ENCODE measurements at regions not wholly inside any gene's neighbourhood (a gene's known extent, or its start where the extent isn't known, plus 50 kb on each side); places are given as distances from the start of the nearest gene placed in this dataset.

DNA sequence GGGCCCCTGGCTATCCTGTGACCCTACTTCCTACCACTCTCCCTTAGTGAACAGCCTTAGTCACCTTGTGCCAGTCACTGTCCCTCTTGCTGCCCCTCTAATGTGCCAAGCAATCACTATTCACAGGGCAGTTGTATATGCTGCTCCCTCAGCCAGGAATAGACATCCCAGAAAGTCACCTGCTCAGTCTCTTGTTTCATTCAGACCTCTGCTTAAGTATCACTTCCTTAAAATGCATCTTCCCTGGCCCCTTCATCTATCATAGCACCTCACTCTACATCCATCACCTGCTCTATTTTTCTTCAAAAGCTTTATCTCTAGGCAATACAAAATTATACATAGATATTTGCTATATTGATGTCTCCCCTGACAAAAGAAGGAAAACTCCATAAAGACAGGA is 328.4 kb upstream of the NFE2L3 start:
- intact Hi-C loops (cut with DNase I), result no loop called here
- DNase-seq, result no peak

DNA sequence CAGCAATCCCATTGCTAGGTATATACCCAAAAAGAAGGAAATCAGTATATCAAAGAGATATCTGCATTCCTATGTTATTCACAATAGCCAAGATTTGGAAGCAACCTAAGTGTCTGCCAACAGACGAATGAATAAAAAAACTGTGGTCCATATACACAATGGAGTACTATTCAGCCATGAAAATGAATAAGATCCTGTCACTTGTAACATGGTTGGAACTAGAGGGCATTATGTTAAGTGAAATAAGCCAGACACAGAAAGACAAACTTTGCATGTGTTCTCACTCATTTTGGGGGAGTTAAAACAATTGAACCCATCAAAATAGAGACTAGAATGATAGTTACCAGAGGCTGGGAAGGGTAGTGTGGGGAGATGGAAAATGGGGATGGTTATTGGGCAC is 323.5 kb upstream of the NFE2L3 start:
- no peak for DNase-seq

DNA sequence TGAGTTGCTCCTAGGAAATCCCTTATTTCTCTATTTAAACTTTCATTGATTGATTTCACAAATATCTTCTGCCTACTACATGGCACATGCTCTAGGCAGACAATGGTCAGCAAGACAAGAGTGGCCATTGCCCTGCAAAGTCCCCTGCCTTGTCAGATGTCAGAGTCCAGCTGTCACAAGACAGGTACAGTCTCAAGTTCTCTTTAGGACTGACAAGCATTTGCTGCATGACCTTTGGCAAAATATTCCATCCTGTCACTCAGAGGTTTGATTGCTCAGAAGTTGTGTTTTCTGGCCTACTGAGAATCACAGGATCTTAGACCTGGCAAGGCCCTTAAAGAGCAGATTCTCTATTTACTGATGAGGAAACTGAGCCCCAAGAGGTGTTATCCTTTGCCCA is 322.3 kb upstream of the NFE2L3 start:
- intact Hi-C loops (cut with DNase I), result no loop called here
- no peak for DNase-seq

More for the DNA sequence above, 323.5 kb upstream of the NFE2L3 start:
- intact Hi-C loops (cut with DNase I), result no loop called here

DNA sequence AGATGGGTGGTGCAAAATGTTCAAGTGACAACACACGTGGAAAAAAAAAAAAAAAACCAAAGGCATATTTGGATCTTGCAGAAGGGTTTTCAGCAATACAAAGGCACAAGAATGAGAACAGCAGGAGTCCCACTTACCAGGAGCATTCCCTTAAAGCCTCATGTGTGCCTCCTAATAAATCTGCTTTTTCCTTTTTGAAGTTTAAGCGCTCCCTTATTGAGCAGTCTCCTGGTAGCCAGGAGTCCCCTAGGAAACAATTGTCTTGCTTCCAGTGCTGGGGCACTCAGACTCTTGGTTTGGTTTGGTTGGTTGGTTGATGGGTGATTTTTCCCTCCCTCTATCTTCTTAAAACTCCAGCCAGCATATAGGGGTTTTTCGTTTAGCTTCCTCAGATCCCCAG is 321.8 kb upstream of the NFE2L3 start:
- no peak for DNase-seq

DNA sequence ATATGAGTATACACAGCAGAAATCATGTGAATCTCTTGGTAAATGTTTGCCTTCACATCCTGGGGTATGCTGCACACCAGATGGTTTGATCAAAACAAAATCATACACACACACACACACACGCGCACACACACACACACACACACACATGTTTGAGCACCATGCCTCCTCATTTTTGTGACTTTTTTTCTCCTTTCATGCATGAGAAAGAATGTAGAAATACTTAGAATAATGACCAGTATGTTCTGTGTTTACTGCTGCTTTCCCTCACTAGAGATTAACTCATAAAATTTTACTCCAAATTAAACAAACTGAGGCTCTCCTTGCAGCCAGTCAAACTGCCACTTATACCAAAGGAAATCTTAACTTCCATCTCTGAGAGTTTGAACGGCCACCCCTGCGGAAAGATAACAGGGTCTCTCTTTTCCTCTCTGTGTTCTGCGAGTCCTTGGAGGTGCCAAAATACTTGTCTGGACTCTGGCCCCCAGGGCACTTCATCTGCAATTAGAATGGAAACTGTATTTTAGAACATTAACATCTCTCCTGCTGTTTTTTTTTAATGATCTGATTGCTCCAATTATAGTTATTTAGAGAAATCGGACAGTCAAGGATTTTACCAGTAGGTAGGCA is 320.8 kb upstream of the NFE2L3 start:
- DNase-seq, result no peak
- intact Hi-C loops (cut with DNase I), result no loop called here

More for the DNA sequence above, 321.8 kb upstream of the NFE2L3 start:
- intact Hi-C loops (cut with DNase I), result no loop called here

DNA sequence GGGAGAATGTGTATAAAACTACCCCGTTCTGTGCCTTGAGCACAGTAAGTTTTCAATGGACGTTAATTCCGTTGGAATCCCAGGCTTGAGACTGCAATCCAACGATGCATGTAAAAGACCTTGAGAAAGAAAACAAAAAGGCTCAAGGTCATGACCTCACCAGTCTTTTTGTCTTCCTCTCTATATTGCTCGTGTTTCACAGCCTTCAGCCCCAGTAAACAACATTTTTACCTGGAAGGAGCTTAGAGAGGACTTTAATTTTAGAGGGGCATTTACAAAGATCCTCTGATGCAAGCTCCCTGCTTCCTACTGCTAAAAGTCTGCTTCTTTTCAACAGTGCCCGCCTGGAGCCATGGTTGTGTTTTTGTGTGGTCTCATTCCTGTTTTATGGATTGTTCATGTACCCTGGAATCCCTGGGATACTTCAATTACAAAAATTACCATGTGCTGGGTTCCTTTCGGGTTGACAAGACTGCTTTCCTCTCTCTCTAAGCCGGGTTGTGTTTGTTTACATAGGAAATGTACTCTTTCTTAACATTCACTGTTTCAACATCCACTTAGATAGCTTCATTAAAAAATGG is 320.1 kb upstream of the NFE2L3 start:
- peak in 1 of 42 donors; percentile 33 for DNase-seq
- intact Hi-C loops (cut with DNase I), result no loop called here

DNA sequence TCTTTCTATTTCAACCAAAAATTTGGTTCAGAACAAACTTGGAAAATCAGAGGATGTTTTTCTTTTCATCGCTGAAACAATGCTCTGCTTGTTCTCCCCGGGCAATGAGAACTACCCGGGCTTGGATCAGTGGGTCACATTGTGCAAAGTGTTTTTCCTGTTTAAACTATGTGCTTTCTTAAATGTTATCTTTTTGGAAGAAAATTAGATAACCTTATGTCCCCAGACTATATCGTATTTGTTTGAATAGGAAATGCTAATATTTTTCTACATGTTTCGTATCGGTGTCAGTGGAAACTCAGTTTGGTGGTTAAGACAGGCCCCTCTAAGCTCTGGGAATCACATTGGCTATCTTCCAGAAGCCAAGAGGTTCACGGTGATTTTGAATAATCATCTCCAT is 319.5 kb upstream of the NFE2L3 start:
- intact Hi-C loops (cut with DNase I), result no loop called here
- peak in 26 of 42 donors; percentile 22 to 78 (median 53) for DNase-seq

DNA sequence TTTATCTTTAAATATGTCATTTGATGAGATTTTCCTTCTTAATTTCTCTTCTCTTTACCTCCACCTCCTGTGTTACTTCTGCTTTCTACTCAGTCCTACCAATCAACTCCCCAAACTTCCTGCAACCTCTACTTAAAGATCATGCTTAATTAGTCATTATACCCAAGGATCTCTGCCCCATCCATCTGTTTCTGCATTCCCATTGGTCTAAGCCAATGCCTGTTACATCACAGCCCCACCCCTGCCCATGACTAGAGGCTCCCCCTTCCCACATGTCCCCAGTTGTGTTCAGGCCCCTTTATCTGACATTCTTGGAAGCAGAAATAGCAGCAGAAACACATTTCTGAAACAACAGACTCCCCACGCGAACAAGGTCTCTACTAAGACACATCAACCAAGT is 319.1 kb upstream of the NFE2L3 start:
- intact Hi-C loops (cut with DNase I), result no loop called here
- DNase-seq, result peak in 1 of 42 donors; percentile 7

DNA sequence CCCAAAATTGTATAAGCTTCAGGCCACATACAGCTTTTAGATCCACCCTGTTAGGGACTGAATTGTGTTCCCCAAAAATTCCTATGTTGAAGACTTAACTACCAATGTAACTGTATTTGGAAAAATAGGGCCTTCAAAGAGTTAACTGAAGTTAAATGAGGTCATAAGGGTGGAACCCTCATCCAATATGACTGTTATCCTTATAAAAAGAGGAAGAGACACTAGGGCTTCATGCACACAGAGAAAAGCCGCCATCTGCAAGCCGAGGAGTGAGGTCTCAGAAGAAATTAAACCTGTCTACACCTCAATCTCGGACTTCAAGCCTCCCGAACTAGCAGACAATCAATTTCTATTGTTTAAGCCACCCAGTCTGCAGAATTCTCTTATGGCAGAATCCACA is 317.9 kb upstream of the NFE2L3 start:
- intact Hi-C loops (cut with DNase I), result no loop called here

DNA sequence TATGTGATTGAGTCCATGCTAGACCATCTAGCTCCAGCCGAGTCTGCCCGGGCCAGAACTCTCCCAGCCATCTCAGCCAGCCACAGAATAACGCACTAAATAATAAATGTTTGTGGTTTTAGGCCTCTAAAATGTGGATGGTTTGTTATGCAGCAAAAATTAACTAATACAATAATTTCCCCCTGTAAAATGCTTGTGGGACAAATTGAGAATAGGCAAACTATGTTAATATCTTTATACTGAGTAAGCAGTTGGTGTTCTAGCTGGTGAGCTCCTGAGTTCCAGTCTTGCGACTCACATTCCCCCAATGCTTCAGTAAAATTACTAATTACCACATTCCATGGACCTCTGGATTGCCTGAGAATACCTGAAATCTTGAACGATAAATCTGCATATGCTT is 316.8 kb upstream of the NFE2L3 start:
- DNase-seq, result no peak
- intact Hi-C loops (cut with DNase I), result no loop called here

More for the DNA sequence above, 317.9 kb upstream of the NFE2L3 start:
- DNase-seq, result no peak

DNA sequence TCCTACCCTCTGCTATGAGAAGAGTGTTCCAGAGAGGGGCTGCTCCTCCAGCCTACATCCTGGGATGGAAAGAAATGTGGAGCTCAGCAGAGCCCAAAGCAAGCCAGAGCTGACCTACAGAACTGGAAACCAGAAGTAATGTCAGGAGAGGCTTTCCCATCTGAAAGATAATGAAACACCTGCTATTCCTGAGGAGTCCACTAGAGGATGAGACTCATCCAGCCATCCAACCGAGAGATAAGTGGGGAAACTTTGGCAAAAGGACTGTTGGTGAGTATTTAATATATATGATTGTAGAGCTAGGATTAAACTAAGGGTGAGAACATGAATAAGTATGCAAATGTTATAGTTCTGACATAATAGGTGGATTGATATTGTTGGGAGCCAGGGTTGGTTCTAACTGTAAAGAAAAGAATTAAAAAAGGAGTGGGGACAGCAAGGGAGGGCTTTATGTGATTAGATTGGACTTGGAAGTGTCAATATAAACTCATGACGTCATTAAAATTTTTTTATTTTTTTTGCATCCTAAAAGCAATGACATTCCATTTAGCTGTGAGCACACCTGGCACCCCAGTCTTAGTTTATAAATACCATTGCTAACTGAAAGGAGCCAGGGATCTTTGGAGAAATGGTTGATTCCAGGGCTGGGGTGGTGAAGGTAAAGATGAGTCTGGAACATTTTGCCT is 312.8 kb upstream of the NFE2L3 start:
- intact Hi-C loops (cut with DNase I), result no loop called here
- DNase-seq, result no peak

DNA sequence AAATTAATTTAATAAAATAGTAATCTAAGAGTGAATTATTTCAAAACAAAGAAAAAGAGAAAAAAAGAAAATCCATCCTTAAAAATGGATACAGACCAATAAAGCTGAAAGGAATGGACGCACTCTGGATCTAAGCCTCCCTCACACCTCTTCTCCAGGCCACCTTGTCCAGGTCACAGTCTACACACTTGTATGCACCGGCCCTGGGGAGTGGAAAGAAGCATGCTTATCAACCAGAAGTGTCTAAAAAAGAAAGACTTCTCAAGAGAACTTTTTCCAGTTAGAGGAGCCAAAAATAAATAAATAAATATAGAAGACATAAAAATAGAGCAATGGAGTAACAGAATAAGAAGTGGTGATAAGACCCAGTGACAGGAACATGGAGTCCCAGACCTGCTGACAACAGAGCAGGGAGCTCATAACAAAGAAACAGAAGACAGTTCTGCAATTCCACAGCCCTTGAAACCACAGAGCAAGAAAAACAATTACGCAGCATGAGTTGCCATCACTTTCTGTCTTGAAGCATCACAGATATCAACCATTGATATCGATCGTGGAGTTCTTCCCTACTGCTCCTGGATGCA is 311.7 kb upstream of the NFE2L3 start:
- no peak for DNase-seq
- intact Hi-C loops (cut with DNase I), result no loop called here

DNA sequence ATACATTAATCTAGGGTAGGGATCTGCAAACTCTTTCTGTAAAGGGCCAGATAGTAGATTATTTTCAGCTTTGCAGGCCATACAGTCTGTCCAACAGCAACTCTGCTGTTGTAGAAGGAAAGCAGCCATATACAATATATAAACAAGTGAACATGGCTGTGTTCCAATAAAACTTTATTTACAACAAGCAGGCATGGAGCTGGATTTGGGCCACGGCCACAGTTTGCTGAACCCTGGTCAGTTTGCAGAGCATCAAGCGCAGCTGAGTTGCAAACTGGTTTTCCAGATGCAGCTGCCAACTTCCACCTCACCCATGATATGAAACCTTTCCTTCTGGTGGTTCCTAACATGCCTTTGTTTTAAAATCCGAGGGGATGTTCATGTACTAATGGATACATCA is 310.4 kb upstream of the NFE2L3 start:
- intact Hi-C loops (cut with DNase I), result no loop called here
- DNase-seq, result no peak

DNA sequence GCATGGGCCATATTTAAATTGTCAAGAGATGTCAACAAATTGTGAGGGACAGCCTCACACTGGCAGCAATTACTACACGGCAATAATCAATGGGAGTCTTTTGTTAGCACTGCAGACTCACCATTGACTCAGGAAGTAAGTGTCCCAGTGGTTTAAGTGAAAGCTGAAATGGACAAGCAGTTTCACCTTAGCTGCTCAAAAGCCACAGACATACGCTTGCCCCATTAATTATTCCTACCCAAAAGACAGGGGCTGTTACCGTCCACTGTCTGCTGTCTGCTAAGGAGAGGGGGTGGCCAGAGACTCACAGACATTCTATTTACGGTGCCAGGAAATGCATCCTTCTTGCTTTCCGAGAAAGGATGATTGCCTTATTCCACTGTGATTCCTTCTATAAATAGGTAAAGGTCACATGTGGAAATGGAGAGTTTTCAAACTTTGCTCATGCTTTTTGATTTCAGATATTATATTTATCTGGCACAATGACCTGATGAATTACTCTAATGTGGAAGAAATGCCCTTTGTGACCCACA is 309.7 kb upstream of the NFE2L3 start:
- intact Hi-C loops (cut with DNase I), result no loop called here
- no peak for DNase-seq

DNA sequence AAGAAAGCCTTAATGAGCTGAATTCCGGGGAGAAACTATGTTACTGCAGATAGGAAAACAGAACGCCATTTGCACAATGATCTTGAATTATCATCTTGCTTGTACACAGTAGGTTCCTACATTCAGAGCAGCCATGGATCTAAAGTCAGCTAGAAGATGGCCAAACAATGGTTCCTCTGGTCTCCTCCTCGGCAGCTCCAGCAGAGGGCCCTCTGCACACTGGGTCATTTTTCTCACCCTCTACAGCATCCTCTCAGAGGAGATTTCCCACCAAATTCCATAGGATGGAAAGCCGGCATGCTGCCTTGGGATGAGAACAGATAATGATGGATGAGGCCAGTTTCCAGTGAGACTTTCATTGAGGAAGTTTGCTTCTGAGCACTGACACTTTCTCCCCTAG is 308.5 kb upstream of the NFE2L3 start:
- intact Hi-C loops (cut with DNase I), result no loop called here
- no peak for DNase-seq

DNA sequence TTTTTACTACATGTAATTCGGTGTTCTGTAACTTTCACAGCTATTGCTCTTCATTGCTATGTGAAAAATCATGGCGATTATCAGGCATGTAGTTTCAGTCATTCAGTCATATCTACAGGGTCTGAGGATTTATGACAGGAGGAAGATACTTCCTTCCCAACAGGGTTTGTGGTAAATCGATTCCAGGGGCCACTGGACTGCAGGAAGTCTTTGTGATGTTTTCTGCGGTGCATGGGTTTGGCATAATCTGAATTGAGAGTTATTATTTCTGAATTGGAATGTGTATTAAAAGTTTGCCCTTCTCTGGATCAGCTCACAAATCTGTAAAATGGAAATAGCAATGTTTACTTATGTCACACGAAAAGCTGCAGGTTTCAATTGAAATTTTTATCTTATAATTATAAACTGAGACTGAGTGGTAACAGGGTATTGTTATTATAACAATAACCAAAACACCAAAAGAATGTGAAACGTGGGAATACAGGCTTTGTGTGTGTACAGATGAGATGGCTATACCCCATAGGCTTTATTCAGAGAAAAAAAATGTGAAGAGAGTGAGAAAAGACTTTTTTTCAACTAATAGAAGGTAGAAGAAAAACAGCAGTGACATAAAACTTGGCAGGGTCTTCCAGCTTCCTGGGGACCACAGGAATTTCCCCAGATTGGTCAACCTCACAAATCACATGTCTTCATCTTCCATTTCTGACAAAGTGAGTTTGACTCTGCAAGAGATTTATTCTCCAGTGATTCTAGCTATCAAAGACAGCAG is 307.7 kb upstream of the NFE2L3 start:
- no peak for DNase-seq
- intact Hi-C loops (cut with DNase I), result no loop called here

DNA sequence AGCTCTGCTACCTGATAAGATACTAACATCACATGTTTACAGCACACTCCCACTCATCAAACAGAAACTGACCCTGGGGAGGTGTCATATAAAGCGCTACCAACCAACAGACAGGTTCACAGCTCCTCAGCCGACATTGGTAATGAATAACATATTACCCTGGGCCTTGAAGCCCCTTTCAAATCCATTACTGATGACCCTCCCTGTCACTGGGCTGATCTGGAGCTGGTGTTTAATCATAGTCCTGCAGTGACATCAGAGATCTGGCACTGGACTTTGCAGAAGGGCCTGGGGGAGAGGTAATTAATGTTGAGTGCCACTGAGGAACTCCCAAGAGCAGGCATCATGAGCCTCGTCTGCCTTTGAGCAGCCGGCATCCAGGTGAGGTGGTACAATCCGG is 306.5 kb upstream of the NFE2L3 start:
- intact Hi-C loops (cut with DNase I), result no loop called here
- no peak for DNase-seq

DNA sequence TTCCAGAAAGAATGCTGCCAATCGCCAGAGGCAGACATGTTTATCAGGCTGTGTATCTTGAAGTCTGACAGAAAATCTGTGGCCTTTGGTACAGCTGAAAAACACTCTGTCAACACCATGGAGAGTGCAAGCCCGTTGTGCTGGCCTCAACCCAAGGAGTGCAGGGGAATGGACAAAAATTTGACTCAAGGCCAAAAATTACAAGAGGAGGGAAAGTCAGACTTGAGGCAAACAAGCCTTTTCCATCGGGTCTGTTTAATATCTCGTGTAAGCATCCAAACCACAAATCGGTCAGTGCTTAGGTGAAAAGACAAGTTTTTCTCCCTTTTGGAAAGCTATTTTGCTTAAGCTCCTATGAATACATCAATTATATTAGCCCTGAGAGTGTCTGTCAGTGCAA is 305.3 kb upstream of the NFE2L3 start:
- peak in 9 of 42 donors; percentile 26 to 67 (median 41) for DNase-seq
- intact Hi-C loops (cut with DNase I), result no loop called here

DNA sequence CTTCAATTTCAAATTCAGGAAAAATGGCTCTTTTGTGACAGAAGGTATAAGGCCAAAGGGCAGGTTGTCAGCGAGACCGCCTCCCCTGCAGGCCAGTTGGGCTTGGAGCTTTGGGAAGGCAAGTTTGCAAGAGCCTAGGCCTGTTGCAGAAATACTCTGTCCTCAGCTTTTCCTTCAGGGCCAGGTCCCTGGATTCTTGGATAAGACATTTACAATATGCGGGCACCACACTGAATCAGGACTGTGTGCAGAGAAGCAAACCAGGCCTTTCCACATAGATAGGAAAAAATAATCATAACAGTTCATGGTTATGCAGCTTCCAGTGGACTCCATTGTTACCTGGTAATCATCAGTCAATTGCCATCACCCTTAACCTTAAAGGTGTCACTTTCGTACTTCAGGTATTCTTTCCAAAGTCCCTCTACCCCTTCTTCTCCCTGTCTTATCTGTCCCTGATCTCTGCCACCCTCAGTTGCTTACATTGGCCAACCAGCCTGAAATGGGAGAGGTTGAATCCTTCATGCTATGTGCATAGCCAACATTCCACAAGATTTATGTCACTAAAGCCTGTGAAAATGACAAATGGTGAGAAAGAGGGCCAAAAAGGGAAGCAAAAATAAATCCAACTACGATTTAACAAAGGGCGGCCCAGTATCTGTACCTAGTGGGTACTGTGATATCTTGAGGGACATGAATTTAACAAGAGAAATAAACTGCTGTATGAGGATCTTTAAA is 304.5 kb upstream of the NFE2L3 start:
- intact Hi-C loops (cut with DNase I), result no loop called here
- DNase-seq, result no peak
